ENCODE measurements at regions not wholly inside any gene's neighbourhood (a gene's known extent, or its start where the extent isn't known, plus 50 kb on each side); places are given as distances from the start of the nearest gene placed in this dataset.
"Not testable (repeated sequence)": the region's sequence is repeated elsewhere in the genome, so short reads cannot be mapped to it uniquely, and the experiment has no call there.

DNA sequence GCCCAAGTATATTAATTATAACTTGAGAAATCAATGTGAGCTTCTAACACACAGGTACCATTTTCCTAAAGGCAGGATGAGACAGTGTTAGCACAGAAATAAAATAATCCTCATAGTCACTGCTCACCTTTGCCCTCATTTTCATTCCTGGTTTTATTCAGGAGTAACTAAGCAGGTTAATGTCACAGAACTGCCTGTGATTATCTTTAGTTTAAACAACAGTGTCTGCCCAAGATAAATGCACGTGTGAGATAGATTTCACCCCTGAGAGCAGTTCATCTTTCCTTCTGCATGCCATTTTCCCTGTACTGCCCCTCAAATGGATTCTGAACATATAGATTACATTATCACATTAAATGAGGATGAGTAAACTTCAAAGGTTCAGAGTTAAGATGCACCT lies 250.7 kb downstream of the RMST start:
- Histone ChIP-seq H3K27ac (no peak overlapping the region), H3K27me3 (no peaks in the 10 kb centered on the region), H3K36me3 (no peaks in the 10 kb centered on the region), H3K4me3 (no peak overlapping the region), H3K9me3 (no peaks in the 10 kb centered on the region), H3K4me1 (no peaks in the 10 kb centered on the region)
- no peak for DNase-seq
- TF ChIP-seq, protein P1, sequence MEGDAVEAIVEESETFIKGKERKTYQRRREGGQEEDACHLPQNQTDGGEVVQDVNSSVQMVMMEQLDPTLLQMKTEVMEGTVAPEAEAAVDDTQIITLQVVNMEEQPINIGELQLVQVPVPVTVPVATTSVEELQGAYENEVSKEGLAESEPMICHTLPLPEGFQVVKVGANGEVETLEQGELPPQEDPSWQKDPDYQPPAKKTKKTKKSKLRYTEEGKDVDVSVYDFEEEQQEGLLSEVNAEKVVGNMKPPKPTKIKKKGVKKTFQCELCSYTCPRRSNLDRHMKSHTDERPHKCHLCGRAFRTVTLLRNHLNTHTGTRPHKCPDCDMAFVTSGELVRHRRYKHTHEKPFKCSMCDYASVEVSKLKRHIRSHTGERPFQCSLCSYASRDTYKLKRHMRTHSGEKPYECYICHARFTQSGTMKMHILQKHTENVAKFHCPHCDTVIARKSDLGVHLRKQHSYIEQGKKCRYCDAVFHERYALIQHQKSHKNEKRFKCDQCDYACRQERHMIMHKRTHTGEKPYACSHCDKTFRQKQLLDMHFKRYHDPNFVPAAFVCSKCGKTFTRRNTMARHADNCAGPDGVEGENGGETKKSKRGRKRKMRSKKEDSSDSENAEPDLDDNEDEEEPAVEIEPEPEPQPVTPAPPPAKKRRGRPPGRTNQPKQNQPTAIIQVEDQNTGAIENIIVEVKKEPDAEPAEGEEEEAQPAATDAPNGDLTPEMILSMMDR (IDR thresholded peaks at IDR 0.05), result no peak
- no peak for TF ChIP-seq POLR2A (IDR thresholded peaks at IDR 0.05)

DNA sequence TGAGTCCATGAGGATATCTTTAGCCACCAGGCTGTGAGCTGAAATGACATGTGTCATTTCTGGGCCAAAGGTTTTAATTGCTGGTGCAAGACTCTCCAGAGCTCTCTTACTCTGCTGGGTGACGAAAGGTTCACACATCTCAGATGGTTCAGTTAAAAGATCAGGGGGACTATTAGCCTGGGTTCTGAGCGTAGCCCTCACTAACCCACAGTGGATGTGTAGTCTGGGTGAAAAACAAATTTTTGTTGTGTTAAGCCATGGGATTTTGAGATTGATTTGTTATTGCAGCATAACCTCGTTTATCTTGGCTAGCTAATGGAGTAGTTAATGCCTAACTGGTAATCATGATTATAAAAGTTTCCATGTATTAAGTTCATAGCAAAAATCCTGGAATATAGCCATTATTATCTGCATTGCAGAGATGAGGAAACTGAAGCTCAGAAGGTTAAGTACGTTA lies 251.5 kb downstream of the RMST start:
- no peak overlapping the region for H3K4me3 ChIP-seq
- no peaks in the 10 kb centered on the region for H3K27me3 ChIP-seq
- H3K4me1 ChIP-seq, result no peaks in the 10 kb centered on the region
- no peaks in the 10 kb centered on the region for H3K36me3 ChIP-seq
- H3K9me3 ChIP-seq, result no peaks in the 10 kb centered on the region
- H3K27ac ChIP-seq, result no peak overlapping the region
- TF ChIP-seq, protein P1 (IDR thresholded peaks at IDR 0.05), result no peak
- TF ChIP-seq POLR2A (IDR thresholded peaks at IDR 0.05), result no peak
- no peak for DNase-seq

DNA sequence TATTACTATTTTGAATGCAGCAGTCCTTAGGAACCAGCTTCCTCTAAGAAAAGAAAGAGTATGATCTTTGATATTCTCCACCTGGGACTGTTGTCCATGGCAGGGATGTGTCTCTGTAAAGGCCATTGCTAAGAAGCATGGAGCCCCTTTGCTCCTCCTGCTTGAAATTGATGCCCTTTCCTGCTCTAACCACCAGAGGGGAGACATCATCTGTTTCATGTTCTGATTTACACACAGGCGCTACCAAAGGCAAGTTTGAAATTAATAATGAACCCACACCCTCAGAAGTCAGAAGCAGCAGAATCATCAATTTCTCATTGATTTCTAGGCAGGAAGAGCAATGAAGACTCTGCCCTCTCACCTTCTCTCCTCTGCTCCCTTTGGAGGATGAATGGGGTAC lies 253.8 kb downstream of the RMST start:
- Histone ChIP-seq H3K27ac (no peak overlapping the region), H3K36me3 (no peaks in the 10 kb centered on the region), H3K9me3 (no peaks in the 10 kb centered on the region), H3K27me3 (no peaks in the 10 kb centered on the region), H3K4me3 (no peak overlapping the region), H3K4me1 (no peaks in the 10 kb centered on the region)
- no peak for DNase-seq
- TF ChIP-seq, protein P1 (IDR thresholded peaks at IDR 0.05), result no peak
- no peak for TF ChIP-seq POLR2A (IDR thresholded peaks at IDR 0.05)

DNA sequence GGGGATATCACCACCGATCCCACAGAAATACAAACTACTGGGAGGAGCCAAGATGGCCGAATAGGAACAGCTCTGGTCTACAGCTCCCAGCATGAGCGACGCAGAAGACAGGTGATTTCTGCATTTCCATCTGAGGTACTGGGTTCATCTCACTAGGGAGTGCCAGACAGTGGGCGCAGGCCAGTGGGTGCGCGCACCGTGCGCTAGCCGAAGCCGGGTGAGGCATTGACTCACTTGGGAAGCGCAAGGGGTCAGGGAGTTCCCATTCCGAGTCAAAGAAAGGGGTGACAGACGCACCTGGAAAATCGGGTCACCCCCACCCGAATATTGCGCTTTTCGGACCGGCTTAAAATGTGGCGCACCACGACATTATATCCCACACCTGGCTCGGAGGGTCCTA lies 261.2 kb downstream of the RMST start:
- H3K27ac ChIP-seq, H3K9me3 ChIP-seq, H3K27me3 ChIP-seq, H3K4me3 ChIP-seq, H3K4me1 ChIP-seq, H3K36me3 ChIP-seq, DNase-seq: not testable (repeated sequence)

DNA sequence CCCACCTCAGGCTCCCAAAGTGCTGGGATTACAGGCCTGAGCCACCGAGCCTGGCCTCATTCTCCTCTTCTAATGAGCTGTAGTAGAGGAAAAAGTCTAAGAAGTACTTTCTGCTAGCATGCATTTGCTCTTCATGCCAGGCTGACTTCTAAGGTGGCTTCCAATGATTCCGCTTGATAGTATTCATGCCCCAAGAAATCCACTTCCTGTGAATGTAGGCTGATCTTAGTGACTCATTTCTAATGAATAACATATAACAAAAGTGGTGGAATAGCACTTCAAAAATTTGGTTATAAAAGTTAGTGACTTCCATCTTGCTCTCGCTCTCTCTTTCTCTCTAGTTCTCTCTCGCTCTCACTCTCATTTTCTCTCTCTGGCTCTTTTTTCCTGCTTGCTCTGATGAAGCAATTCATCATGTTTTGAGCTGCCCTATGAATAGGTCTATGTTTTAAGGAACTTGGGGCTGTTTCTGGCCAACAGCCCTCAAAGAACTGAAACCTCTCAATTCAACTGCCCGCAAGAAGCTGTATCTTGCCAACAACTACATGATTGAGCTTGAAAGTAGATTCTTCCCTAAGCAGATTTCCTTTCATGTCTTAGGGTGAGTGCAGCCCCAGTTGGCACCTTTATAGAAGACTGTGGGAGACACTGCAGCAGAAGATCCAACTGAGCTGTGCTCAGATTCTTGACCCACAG lies 282.9 kb downstream of the RMST start:
- Histone ChIP-seq H3K36me3 (no peaks in the 10 kb centered on the region), H3K4me3 (no peak overlapping the region), H3K9me3 (no peaks in the 10 kb centered on the region), H3K27ac (no peak overlapping the region), H3K4me1 (no peaks in the 10 kb centered on the region), H3K27me3 (no peaks in the 10 kb centered on the region)
- no peak for DNase-seq
- TF ChIP-seq, protein P1 (IDR thresholded peaks at IDR 0.05), result no peak
- no peak for TF ChIP-seq POLR2A (IDR thresholded peaks at IDR 0.05)

DNA sequence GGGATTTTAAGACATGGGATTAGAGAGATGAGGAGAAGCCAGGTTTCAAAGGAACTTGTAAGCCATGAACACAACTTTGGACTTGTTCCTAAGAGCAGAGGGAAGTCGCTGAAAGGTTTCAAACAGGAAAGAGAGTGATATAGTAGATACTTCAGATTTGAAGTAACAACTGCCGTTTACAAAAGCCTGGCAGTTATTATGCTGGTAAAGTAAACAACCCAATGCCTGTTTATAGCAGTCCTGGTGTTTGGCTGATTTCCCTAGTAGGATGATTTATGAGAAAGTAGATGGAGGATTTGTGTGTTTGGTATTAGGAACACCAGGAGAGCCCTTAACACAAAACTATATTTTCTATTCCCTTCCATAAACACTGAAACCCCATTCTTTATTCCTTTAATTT lies 285.7 kb downstream of the RMST start:
- DNase-seq, result no peak
- TF ChIP-seq, protein P1 (IDR thresholded peaks at IDR 0.05), result no peak
- no peak for TF ChIP-seq POLR2A (IDR thresholded peaks at IDR 0.05)
- no peaks in the 10 kb centered on the region for H3K4me1 ChIP-seq
- no peak overlapping the region for H3K4me3 ChIP-seq
- no peaks in the 10 kb centered on the region for H3K27me3 ChIP-seq
- no peaks in the 10 kb centered on the region for H3K9me3 ChIP-seq
- H3K27ac ChIP-seq, result no peak overlapping the region
- no peaks in the 10 kb centered on the region for H3K36me3 ChIP-seq

Data from Peyer's patch (tissue), 4 donors.